SK-N-MC (cell line): ENCODE measurements at regions not wholly inside any gene's neighbourhood (a gene's known extent, or its start where the extent isn't known, plus 50 kb on each side); places are given as distances from the start of the nearest gene placed in this dataset.
"Not testable (repeated sequence)": the region's sequence is repeated elsewhere in the genome, so short reads cannot be mapped to it uniquely, and the experiment has no call there.

Experiments
- DNase-seq: peaks from one replicate; pipeline ENCODE4 v3.0.0-alpha.2; 2011; ENCODE audit warnings: low read depth, low spot score
- H3K27ac ChIP-seq: fragments of 200-600 bp; sonication (generic); 2 replicates; pipeline ENCODE4 v1.5.1; 2016; ENCODE audit warnings: mixed run types
- H3K36me3 ChIP-seq: fragments of 200-600 bp; sonication (generic); 2 replicates; pipeline ENCODE4 v1.6.1; 2017; ENCODE audit warnings: antibody characterized with exemption, low read length, mixed read lengths; ENCODE audit not compliant: insufficient read depth
- H3K4me3 ChIP-seq: fragments of 200-600 bp; sonication (generic); 2 replicates; pipeline ENCODE4 v1.5.1; 2016
- H3K9ac ChIP-seq: fragments of 200-600 bp; sonication (generic); 2 replicates; pipeline ENCODE4 v1.8.0; 2017; ENCODE audit warnings: mixed run types, mixed read lengths; ENCODE audit not compliant: insufficient read length
- H3K9me3 ChIP-seq: fragments of 200-600 bp; sonication (generic); 2 replicates; pipeline ENCODE4 v1.6.1; 2017; ENCODE audit warnings: low read depth, mild to moderate bottlenecking, antibody characterized with exemption, low read length, moderate library complexity, mixed read lengths
- EZH2 ChIP-seq: fragments of 200-600 bp; sonication (generic); IDR thresholded peaks from one replicate; pipeline ENCODE4 v1.6.1; 2017; ENCODE audit warnings: antibody characterized with exemption
- FOXP2 ChIP-seq: optimal IDR thresholded peaks from 2 replicates; pipeline ENCODE3; 2011; ENCODE audit warnings: mild to moderate bottlenecking, moderate library complexity; ENCODE audit not compliant: insufficient read depth; ENCODE audit errors: extremely low read length, control extremely low read depth
- POLR2AphosphoS5 ChIP-seq: IDR thresholded peaks from 2 replicates; pipeline ENCODE4 v1.6.1; 2012; ENCODE audit warnings: mild to moderate bottlenecking, low read depth, low read length, borderline replicate concordance

- H3K4me3 ChIP-seq, H3K27ac ChIP-seq, H3K9me3 ChIP-seq, H3K9ac ChIP-seq, DNase-seq, H3K36me3 ChIP-seq: not testable (repeated sequence)
Measured at GRCh38 chr12:48409938-48410337, 59.2 kb upstream of the ZNF641 start.

GRCh38 chr12:48413388-48413787, 59.0 kb upstream of the ANP32D start:
- no peaks in the 10 kb centered on the region for H3K9me3 ChIP-seq
- no peak for DNase-seq
- peak overlapping the region; percentile 86 for H3K27ac ChIP-seq
- no peaks in the 10 kb centered on the region for H3K36me3 ChIP-seq
- TF ChIP-seq EZH2, result no peak
- peak overlapping the region; percentile 39; the same call in 1 of the 2 replicates for H3K4me3 ChIP-seq
- H3K9ac ChIP-seq, result peak overlapping the region; percentile 7

- H3K4me3 ChIP-seq, result peak overlapping the region; percentile 39; the same call in 1 of the 2 replicates
- TF ChIP-seq FOXP2 (no peak), EZH2 (no peak), POLR2AphosphoS5 (no peak)
- DNase-seq, result no peak
- H3K9ac ChIP-seq, result peak overlapping the region; percentile 7
- no peaks in the 10 kb centered on the region for H3K36me3 ChIP-seq
- peak overlapping the region; percentile 86 for H3K27ac ChIP-seq
- H3K9me3 ChIP-seq, result no peaks in the 10 kb centered on the region
Measured at GRCh38 chr12:48414021-48414420, 58.3 kb upstream of the ANP32D start.

DNA sequence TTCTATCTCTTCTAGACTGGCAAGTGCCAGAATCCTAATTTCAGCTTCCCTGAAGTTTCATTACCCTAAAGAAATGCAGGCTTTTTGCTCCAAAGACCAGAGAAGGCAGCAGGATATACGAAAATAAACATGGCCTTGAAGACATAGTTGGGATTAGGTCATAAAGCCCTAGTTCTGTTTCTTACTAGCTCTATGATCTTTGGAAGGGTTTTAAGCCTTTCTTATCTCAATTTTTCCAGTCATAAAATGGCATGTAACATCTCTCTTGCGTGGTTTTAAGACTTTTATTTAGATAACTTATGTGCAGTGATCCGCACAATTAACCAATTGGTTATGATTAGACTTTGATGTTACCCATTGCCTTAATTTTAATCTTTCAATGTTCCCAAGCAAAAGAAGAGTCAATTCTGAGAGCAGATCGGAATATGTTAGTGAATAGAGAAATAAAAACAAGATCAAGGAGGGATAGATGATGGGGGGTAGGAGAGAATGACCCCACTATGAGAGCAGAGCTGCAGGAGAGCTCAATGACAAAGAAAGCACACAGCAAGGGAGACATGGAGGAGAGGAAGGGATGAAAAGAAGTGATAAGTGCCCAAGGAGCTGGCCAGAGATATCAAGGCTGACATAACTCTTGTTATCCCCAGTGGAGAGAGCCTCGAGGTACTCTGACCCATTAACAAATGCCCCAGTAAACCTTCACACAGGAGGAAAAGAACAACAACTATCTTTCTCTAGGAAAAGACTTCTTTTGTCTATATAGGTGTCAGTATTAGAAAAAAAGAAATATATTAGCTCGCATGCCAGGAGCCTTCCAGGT, 53.0 kb upstream of the ANP32D start:
- Histone ChIP-seq H3K27ac (peak overlapping the region; percentile 96), H3K9me3 (no peaks in the 10 kb centered on the region), H3K36me3 (no peaks in the 10 kb centered on the region), H3K4me3 (peak overlapping the region; percentile 5), H3K9ac (peak overlapping the region; percentile 33)
- no peak for TF ChIP-seq POLR2AphosphoS5
- TF ChIP-seq FOXP2, result no peak
- no peak for TF ChIP-seq EZH2
- DNase-seq, result no peak

GRCh38 chr12:48420039-48420775, 52.2 kb upstream of the ANP32D start:
- TF ChIP-seq FOXP2 (no peak), POLR2AphosphoS5 (no peak), EZH2 (no peak)

GRCh38 chr12:48422060-48422459, 50.3 kb upstream of the ANP32D start:
- no peak overlapping the region for H3K9ac ChIP-seq
- no peak for DNase-seq
- no peaks in the 10 kb centered on the region for H3K36me3 ChIP-seq
- TF ChIP-seq EZH2 (no peak), POLR2AphosphoS5 (no peak), FOXP2 (no peak)
- H3K27ac ChIP-seq, result peak overlapping the region; percentile 95
- H3K4me3 ChIP-seq, result 0 out of 2 replicates have a peak overlapping the region, but pooled peaks have one; percentile 63
- H3K9me3 ChIP-seq, result no peaks in the 10 kb centered on the region

More at GRCh38 chr12:48420039-48420775, 52.2 kb upstream of the ANP32D start:
- Histone ChIP-seq H3K9ac (peak overlapping the region; percentile 33), H3K4me3 (peak overlapping the region; percentile 5), H3K27ac (peak overlapping the region; percentile 96), H3K9me3 (no peaks in the 10 kb centered on the region), H3K36me3 (no peaks in the 10 kb centered on the region)
- no peak for DNase-seq
